ENCODE measurements at regions not wholly inside any gene's neighbourhood (a gene's known extent, or its start where the extent isn't known, plus 50 kb on each side); places are given as distances from the start of the nearest gene placed in this dataset.
"Not testable (repeated sequence)": the region's sequence is repeated elsewhere in the genome, so short reads cannot be mapped to it uniquely, and the experiment has no call there.

DNA sequence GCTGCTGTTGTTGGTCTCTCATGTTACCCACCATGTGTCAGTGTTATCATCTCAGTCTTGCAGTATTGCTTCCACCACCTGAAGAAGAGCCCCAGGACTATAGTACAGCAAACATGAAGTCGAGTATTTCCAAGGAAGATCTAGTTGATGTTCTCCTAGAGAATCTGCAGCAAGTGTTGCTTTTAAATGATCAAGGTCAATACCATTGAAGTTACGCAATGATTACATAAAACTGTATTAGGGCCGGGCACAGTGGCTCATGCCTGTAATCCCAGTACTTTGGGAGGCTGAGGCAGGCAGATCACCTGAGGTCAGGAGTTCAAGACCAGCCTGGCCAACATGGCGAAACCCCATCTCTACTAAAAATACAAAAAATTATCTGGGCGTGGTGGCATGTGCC is 173.9 kb downstream of the TJP1 start:
- not testable (repeated sequence) for DNase-seq

DNA sequence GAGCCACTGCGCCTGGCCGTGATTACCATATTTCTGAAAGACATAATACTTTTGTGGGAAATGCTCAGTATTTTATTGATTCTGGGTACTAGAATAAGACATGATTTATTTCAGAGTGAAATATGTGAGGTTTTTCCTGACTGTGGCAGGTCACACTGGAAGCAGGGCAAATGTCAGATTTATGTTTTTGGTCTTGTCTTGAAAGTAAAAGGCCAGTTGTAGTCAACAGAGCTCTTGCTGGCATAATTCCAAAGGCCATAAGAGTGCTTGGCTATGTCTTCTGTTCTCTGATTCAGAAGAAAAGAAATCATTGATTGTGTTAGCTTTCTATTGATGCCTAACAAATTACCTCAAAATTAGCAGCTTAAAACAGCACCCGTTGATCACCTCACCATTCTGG is 176.4 kb downstream of the TJP1 start:
- DNase-seq, result no peak

DNA sequence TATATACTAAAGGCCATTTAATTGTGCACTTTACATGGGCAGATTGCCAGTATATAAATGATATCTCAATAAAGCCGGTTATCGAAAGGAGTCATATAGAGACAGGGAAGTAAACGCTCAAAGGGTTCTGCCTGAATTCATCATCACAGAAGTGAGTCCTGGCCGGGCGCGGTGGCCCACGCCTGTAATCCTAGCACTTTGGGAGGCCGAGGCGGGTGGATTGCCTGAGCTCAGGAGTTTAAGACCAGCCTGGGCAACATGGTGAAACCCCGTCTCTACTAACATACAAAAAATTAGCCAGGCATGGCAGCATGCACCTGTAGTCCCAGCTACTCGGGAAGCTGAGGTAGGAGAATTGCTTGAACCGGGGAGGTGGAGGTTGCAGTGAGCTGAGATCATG is 177.9 kb downstream of the TJP1 start:
- DNase-seq, result not testable (repeated sequence)

DNA sequence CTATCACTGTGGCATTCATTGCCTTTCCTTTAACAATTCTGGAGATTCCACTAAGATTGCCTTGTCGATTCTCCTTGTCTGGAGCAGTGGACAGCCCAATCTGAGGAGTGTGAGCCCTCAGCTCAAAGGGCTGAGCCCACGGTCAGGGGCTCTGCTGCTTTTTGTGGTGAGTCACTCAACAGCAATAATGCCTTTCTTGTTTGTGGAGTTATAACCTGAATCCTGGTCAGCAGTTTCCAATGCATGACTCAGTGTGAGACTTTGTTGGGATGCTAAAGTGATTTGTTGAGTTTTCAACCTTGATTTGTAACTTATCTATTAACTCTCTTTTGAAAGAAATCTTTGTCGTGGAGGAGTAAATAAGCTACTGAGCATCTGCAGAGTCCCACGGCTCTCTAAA is 183.5 kb downstream of the TJP1 start:
- no peak for DNase-seq

DNA sequence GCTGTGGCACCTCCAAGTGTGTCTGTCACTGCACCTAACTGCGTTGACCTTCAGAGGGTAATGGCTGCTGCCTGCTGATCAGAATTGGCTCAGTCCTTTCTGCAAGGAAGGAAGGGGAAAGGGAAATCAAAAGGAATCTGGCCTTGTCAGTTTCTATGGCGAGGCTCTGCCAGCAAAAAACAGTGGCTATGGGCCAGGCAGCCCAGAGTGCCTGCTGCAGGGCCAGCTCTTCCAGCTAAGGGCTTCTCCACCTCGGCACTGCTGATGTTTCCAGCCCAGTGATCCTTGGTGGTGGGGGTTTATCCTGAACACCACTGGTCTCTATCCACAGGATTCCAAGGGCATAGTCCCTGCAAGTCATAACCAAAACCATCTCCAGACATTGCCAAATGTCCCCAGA is 184.3 kb downstream of the TJP1 start:
- no peak for DNase-seq

DNA sequence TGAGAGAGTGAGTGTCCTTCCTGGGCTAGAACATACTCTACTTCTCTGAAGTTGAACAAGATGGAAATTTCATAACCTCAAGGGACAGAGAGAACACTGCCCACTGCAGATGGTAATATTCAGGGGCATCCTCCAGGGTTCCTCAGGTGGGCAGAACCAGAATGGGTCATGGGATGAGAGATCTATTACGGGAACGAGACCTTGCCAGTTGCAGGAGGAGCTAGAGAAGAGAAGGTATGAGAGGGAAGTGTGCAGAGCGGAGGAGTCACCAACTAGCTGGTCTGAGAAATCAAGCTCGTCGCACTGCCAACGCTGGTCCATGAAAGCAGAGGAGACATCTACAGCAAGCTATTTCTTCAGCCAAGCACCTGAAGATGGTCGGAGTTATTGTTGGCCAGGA is 184.7 kb downstream of the TJP1 start:
- DNase-seq, result no peak

DNA sequence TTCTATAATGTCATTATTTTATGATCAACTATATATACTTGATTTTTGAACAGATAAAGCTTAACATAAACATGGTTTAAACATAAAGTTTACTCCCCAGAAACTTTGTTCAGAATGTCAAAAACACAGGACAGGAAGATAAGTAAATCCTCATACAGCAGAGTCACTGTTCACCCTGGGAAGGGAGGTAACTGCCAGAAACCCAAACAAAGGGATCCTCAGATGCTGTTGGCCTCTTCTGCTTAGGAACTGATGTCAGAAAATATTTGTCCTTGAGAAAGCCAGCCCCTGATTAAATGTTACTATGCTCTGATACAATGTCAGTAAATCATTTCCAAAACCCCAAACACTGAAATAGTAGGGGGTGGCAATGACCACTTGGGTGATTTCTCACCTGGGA is 185.3 kb downstream of the TJP1 start:
- no peak for DNase-seq

DNA sequence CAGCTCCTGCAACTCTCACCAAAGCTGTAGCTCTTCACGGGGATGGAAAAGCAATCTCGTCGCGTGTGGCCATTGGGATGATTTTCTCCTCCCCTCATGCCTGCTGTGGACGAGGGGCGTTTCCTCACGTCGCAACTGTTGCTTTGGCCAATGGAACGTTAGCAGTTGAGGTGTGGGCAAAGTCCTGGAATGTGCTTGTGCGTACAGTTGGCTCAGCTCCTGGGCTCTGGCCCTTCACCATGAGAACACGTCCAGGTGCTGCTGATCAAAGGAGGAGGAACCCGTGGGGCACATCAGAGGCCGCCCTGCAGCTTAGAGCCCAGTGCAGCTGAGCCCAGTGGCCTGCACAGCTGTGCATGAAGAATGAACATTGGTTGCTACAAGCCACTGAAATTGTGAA is 186.1 kb downstream of the TJP1 start:
- no peak for DNase-seq

DNA sequence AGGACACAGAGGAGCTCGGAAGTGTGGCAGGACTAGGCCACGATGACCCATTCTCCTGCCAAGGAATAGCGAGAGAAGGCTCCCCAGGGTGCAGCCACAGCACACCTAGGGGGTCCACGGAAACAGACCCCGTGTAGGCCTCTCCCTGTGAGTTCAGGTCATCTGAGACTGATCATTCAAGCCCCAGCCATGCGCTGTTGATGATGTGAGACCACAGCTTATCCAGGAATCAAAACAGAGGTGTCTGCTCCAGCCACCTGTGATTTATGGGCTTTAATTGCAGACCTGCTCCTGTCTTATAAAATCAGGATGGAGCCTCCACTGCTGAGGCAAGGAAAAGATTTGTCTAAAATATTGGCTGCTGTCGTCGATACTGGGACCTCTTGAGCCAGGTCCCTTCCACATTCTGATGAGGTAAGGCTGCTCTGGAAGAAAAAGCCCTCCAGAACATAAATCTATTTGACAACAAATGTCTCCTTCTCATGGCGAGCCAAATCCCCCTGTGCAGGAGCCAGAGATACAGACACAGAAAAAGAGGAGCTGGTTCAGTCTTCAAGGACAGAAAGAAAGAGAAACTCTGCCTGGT is 186.7 kb downstream of the TJP1 start:
- DNase-seq, result no peak

DNA sequence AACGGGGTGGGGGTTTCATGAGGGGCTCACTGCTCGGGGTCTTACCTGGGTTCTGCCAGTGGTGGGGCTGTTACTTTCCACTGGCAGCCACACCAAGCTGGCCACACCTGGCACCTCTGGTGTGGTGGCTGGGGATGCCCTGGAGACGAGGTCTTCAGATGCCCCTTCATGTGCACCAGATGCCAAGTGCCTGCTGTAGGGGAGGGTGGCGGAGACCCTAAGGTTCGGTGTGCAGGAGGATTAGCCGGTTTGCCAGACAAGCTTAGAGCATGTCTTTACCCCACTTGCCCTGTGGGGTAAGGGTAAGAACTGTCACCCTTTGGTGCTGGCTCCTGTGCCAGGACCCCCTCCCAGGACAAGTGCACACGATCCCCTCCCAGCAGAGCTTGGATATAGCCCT is 188.3 kb downstream of the TJP1 start:
- no peak for DNase-seq

DNA sequence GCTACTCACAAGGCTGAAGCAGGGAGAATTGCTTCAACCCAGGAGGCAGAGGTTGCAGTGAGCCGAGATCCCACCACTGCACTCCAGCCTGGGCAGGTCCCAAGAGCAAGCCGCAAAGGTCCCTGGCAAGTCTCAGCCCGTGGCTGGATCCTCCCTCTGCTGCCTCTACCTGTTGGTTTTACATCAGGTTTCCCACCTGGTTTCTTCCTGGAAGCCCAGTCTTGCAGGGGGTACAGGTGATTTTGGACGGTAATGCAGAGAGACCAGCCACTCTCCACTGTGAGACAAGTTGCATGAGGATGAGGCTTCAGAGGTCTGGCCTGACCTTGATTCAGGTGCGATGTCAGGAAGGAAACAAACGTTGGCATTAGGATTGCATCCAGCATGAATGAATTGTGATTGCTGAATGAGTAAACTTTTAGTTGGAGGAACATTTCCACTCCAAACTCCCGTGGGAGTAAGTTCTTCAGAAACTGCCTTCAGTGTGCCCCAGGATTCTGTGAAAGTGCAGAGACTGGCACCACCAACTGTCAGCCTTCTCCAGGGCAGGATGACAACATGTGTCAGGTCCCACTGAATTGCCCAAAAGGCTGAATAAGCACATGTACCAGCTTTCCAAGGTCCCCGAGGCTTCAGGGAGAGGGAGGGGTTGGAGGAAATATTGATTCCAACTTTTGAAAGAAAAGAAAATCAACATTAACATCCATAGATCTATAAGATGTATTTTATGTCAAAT is 189.4 kb downstream of the TJP1 start:
- DNase-seq, result no peak

DNA sequence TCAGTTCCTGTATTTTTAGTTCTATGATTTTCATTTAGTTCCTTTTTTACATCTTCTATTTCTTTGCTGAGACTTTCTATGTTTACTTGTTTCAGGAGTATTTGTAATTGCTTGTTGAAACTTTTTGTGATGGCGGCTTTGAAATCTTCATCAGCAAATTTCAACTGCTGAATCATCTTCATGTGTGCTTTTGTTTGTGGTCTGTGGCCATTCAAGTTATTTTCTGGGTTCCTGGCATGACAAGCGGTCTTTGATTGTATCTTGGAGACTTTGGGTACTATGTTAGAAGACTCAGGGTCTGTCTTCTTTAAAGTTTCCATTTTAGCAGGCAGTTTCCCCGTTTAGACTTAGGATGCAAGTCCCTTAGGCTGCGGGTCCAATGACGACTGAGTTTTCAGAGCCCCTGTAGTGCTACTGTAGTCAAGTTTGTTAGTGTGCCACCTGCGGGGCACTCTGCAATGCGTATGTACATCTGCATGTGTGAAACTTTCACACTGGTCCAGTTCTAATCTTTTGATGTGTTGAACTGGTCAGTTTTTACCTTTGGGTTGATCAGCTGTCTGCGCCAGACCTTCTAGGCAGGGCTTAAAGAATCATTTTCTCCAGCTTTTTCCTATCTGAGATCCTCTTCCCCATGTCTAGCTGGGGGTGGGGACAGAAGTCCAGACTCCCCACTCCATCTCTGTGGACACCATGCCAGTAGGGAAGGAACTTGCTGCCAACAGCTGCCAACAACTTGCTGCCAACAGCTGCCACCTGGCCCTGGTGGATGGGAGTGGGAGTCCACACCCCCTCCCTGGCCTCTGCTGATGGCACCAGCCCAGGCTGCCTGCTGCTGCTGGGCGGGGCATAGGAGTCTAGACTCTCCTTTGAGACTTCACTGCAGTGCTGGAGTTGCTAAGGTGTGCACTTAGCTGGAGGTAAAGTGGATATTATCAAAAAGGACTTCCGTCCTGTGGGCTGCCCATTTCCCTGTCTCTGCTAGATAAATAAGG is 190.9 kb downstream of the TJP1 start:
- DNase-seq, result peak; percentile 51

DNA sequence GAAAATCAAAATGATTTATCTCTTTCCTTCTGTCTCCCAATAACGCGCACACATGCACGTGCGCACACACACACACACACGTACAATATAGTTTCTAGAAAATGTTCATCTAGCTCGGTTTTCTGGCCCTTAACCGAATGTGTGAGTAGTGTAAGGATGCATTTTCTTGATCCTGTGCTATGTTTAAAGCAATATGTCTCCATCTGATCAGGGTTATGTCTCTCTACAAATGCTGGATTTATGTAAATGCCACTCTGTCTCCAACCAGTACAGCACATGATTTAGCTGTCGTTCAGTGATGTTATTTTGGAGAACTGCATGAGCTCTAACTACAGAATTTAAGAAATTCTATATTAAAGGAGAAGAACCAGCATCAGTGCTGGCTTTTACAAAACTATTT is 198.0 kb downstream of the TJP1 start:
- no peak for DNase-seq

DNA sequence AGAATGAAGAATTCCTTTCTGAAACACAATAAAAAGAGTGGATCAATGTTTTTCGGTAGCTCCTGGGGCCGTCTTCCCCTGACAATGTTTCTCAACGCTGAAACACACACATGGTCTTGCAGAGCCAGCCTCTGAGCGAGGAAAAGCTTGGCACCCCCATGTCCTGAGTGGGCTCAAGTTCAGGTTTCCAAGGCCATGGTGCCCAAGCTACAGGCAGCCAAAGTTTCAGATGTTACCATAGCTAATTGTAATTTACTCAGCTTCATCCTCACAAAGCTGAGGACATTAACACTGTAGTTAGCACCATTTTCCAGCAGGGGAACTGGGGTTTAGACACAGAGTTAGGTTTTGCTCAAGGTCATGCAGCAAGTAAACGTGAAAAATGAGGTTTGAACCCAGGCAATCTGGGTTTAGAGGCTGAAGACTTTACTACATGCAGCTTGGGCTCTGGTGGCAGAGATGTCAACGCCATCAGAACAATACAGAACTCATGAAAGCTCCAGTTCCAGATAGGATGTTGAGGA is 199.1 kb downstream of the TJP1 start:
- DNase-seq, result no peak

DNA sequence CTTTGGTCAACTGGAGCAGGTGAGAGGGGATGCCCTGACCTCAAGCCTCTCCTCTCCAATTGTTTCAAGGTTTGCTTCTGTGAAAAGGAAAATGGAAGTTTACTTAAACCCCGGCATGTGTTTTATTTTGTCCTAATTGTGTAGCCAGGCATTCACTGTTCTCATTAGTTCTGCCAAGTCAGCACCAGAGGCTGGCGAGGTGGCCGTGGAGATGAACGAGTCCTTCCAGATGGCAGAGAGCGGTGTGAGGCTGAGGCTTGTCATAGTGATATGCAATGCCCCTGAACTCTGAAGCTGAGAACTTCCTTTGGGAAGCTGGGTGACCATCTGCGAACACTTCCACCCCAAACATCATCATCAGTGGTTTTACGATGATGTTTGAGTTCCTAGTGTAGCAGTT is 199.6 kb downstream of the TJP1 start:
- DNase-seq, result no peak

DNA sequence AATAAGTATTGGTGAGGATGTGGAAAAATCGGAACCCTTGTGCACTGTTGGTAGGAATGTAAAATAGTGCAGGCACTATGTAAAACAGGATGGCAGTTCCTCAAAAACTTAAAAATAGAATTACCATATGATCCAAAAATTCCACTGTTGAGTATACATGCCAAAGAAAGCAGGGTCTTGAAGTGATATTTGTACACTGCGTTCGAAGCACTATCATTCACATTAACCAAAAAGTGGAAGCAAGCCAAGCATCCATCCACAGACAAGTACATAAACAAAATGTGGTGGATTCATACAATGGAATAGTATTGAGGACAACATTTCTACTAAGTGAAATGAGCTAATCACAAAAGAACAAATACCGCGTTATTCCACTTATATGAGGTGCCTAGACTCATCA is 200.7 kb downstream of the TJP1 start:
- no peak for DNase-seq

DNA sequence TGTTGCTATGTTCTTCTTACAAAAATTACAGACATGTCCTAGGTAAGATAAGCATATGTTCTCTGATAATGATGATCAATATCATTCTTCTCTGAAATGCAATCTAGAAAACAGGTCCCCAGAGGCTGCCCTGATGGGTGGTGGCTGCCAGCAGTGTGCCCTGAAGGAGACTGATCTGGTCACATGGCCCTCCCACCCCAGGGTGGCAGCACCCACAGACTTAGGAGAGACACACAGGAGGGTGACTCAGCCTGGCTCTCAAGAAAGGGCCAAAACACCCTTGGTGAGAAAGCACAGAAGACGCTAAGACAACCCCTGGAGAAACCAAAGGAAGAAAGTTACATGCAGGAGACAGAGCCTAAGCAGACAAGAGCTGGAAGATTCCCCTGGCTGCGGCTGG is 203.7 kb downstream of the TJP1 start:
- no peak for DNase-seq

DNA sequence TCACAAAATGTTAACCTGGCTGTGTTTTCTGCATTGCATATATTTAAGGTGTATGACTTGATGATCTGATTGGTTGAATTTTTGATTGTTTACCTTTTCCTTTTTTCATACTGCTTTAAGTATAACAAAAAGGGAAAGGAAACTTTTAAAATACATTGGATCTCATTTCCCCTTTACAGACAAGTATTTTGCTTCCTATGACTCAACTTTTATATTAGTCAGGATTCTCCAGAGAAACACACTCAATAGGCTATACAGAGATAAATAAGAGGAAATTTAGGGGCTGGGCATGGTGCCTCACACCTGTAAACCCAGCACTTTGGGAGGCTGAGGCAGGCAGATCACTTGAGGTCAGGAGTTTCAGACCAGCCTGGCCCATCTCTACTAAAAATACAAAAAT is 205.8 kb downstream of the TJP1 start:
- no peak for DNase-seq

DNA sequence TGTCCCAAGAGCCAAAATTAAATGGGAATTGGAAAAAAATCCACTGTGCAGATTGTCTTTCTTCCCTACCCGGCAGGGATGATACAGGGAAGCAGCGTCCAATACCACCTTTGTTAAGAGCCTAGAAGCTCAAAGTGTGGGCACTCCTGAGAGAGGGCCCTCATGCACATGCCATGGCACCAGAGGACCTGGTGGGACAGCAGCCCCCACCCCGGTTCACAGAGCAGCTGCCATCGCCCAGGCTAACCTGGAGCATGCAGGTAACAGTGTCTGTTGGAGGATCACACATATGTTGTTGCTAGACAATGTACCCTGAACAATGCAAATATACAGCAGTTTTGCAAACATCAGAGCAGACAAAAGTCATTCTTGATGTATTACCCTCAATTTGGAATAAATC is 206.5 kb downstream of the TJP1 start:
- DNase-seq, result no peak

DNA sequence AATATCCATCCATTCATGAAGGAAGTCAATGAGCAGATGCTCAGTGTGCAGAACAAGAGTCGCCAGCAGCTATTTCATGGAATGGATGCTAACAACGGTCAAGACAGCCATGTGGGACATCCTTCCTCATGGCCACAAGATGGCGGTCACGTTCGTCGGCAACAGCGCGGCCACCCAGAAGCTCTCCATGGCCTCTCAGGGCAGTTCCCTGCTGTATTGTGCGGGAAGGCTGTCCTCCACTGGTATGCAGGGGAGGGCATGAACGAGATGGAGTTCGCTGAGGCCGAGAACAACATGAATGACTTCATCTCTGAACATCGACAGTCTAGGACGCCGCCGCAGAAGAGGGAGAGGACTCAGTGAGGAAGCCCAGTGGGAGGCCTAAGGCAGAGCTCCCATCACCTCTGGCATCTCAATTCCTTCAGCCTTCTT is 208.3 kb downstream of the TJP1 start:
- peak; percentile 38 for DNase-seq

DNA sequence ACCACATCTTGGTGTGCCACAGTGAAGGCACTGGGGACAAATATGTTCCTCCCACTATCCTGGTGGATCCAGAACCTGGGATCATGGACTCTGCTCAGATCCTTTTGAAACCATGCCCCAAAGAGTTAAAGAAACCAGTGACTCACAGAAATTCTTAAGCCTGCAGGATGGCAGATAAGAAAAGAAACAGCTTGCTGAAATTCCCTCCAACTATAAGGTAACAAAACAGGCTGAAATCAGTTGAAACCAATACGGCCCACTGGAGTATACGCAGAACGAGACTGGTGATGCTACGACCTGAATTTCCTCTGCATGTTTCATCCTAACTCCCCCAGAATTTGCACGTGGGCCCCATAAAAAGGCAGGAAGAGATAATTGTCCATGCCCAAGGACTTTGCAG is 209.6 kb downstream of the TJP1 start:
- no peak for DNase-seq

DNA sequence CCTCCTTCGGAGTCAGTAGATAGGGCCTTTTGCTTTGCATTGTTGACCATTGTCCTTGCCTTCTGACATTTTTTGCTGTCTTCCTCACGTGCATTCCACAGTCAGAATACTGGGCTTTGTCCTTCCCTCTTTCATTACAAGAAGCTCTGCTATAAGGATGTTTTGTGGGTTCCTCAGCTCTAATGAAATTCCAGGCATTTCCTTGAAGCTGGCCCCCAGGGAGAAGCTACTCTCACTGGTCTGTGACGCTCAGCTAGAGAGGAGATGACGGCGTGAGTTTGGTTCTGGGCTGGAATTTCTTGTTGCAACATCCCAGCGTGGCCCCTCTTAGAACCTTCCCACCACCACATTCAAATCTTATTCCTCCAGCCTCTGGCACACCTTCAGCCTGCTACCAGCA is 210.2 kb downstream of the TJP1 start:
- no peak for DNase-seq

DNA sequence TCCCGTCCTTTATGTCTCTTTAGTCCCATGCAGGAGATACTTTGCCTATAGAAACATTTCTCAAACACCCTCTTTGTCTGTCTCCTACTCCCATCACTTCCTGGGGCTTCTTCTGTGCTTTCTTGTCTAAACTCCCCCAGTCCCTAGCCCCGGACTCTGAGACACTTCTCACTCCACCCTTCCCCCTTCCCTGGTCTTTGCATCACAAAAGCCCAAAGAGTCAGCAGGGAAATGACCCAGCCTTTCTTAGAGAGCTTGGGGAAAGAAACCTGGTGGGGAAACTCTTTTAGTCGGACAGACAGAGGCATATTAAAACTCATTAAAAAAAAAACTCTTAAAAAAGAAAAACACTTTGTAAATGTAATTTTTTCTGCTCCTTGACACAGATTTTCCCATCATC is 211.2 kb downstream of the TJP1 start:
- DNase-seq, result no peak

DNA sequence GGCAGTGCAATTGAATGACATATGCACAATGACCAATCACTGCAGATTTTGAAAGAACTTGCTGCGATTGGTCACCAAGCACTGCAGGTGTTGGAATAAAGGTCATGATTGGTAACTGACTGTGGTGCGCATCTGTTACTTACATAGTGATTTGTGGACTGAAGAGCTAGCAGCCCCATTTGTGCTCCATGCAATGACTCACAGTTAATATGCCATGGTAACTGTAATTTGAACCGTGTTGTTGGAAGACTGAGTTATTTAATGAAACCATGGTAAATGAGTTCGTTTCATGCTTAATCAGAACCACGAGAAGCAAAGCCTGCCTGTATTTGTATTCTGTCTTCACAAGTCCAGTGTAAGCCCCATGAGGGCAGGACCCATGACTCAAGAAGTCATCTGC is 220.5 kb downstream of the TJP1 start:
- DNase-seq, result no peak
